DOHH2 (cell line): ENCODE measurements at regions not wholly inside any gene's neighbourhood (a gene's known extent, or its start where the extent isn't known, plus 50 kb on each side); places are given as distances from the start of the nearest gene placed in this dataset.

Experiments
- H3F3A ChIP-seq: fragments of 200-600 bp; sonication (generic), shearing (Covaris generic); 2 replicates; pipeline ENCODE4 v1.6.0; 2016; ENCODE audit warnings: antibody characterized with exemption, mild to moderate bottlenecking; ENCODE audit not compliant: control insufficient read depth, insufficient read depth
- H3K27ac ChIP-seq: fragments of 200-600 bp; sonication (generic); 2 replicates; pipeline ENCODE4 v1.5.1; 2014; ENCODE audit warnings: low read depth, mild to moderate bottlenecking, low read length, moderate library complexity
- H3K27me3 ChIP-seq: fragments of 200-600 bp; sonication (generic); 2 replicates; pipeline ENCODE4 v1.6.1; 2014; ENCODE audit warnings: mild to moderate bottlenecking, low read length, mixed read lengths; ENCODE audit not compliant: control insufficient read depth
- H3K36me3 ChIP-seq: fragments of 200-600 bp; sonication (generic); 2 replicates; pipeline ENCODE4 v1.6.1; 2014; ENCODE audit warnings: mild to moderate bottlenecking, low read length, moderate library complexity, mixed read lengths; ENCODE audit not compliant: control insufficient read depth
- H3K4me1 ChIP-seq: fragments of 200-600 bp; sonication (generic); 2 replicates; pipeline ENCODE4 v1.6.1; 2014; ENCODE audit warnings: mild to moderate bottlenecking, low read length, mixed read lengths; ENCODE audit not compliant: control insufficient read depth
- H3K4me2 ChIP-seq: fragments of 200-600 bp; sonication (generic); 2 replicates; pipeline ENCODE4 v1.6.0; 2014; ENCODE audit warnings: mild to moderate bottlenecking, low read length, moderate library complexity
- H3K4me3 ChIP-seq: fragments of 200-600 bp; sonication (generic); 2 replicates; pipeline ENCODE4 v1.5.1; 2014; ENCODE audit warnings: mild to moderate bottlenecking, low read length, mixed read lengths
- H3K79me2 ChIP-seq: fragments of 200-600 bp; sonication (generic); 2 replicates; pipeline ENCODE4 v1.6.1; 2014; ENCODE audit warnings: mild to moderate bottlenecking, low read length, mixed read lengths; ENCODE audit not compliant: control insufficient read depth
- H3K9me2 ChIP-seq: fragments of 200-600 bp; sonication (generic); replicated peaks from 2 replicates; pipeline ENCODE4 v1.6.1; 2014; ENCODE audit warnings: mild to moderate bottlenecking, low read length, mixed read lengths; ENCODE audit not compliant: control insufficient read depth
- H3K9me3 ChIP-seq: fragments of 200-600 bp; sonication (generic); 2 replicates; pipeline ENCODE4 v1.6.1; 2014; ENCODE audit warnings: antibody characterized with exemption, low read length, mixed read lengths; ENCODE audit not compliant: control insufficient read depth, insufficient read depth
- H4K20me1 ChIP-seq: fragments of 200-600 bp; sonication (generic); 2 replicates; pipeline ENCODE4 v1.6.0; 2014; ENCODE audit warnings: low read depth, mild to moderate bottlenecking, antibody characterized with exemption, low read length, moderate library complexity; ENCODE audit not compliant: control insufficient read depth, insufficient read depth
- EZH2phosphoT487 ChIP-seq: fragments of 200-600 bp; sonication (generic); IDR thresholded peaks from 2 replicates; pipeline ENCODE4 v1.6.1; 2017; ENCODE audit warnings: borderline replicate concordance, mild to moderate bottlenecking, antibody characterized with exemption, low read length, moderate library complexity, mixed read lengths
- TF ChIP-seq, protein P1 (sequence below): fragments of 200-600 bp; sonication (generic); IDR thresholded peaks from one replicate; pipeline ENCODE4 v1.5.1; 2014; ENCODE audit warnings: antibody characterized with exemption, mild to moderate bottlenecking, low read depth, low read length; ENCODE audit not compliant: poor library complexity, severe bottlenecking

- no peaks in the 10 kb centered on the region for H3F3A ChIP-seq
- H3K4me1 ChIP-seq, result no peaks in the 10 kb centered on the region
- H3K36me3 ChIP-seq, result no peaks in the 10 kb centered on the region
- no peaks in the 10 kb centered on the region for H3K9me2 ChIP-seq
- H3K4me3 ChIP-seq, result no peak overlapping the region
- no peaks in the 10 kb centered on the region for H3K79me2 ChIP-seq
- TF ChIP-seq, protein P1, sequence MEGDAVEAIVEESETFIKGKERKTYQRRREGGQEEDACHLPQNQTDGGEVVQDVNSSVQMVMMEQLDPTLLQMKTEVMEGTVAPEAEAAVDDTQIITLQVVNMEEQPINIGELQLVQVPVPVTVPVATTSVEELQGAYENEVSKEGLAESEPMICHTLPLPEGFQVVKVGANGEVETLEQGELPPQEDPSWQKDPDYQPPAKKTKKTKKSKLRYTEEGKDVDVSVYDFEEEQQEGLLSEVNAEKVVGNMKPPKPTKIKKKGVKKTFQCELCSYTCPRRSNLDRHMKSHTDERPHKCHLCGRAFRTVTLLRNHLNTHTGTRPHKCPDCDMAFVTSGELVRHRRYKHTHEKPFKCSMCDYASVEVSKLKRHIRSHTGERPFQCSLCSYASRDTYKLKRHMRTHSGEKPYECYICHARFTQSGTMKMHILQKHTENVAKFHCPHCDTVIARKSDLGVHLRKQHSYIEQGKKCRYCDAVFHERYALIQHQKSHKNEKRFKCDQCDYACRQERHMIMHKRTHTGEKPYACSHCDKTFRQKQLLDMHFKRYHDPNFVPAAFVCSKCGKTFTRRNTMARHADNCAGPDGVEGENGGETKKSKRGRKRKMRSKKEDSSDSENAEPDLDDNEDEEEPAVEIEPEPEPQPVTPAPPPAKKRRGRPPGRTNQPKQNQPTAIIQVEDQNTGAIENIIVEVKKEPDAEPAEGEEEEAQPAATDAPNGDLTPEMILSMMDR, result no peak
- TF ChIP-seq EZH2phosphoT487, result no peak
- H3K4me2 ChIP-seq, result no peak overlapping the region
- H3K9me3 ChIP-seq, result no peaks in the 10 kb centered on the region
- no peak overlapping the region for H3K27ac ChIP-seq
- H4K20me1 ChIP-seq, result no peaks in the 10 kb centered on the region
- H3K27me3 ChIP-seq, result no peaks in the 10 kb centered on the region; the same call in 1 of the 2 replicates
Measured at GRCh38 chr17:68804777-68805520, 150.2 kb downstream of the ABCA8 start.

DNA sequence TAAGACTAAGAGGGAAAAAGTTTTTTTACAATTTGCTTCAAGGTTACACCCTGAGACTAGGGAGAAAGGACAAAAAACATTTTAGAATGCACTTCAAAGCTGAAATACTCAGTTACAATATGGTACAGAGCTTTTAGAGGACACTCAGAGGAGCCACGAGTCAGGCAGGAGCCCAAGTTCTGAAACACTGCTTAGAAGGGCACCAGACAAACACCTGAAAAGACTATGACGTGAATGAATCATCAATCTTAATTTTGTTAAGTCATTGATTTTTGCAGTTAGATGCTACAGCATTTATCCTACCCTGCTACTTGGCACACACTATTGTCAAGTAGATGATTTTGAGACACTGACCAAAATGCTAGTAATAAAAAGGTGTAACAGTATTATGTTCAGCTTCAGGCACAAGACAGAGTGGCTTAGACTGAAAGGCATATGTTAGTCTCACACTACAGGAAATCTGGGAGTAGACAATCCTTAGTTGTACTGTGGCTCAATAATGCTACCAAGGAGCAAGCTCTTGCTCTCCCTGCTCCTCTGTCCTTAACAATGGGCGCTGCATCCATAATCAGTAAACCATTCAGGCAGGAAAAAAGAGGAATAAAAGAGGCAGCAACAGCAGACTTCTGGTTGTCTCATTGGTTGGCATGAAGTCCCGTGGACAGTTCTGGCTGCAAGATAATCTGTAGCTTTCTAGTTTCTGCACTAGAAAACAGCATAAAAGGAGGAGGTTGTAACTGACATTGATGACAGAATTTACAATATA, 151.8 kb downstream of the ABCA8 start:
- H3K36me3 ChIP-seq, result no peaks in the 10 kb centered on the region
- no peak overlapping the region for H3K27ac ChIP-seq
- H3K4me1 ChIP-seq, result no peaks in the 10 kb centered on the region
- no peaks in the 10 kb centered on the region for H3K79me2 ChIP-seq
- H3K9me2 ChIP-seq, result no peaks in the 10 kb centered on the region
- H3K9me3 ChIP-seq, result no peaks in the 10 kb centered on the region
- H3K4me3 ChIP-seq, result no peak overlapping the region
- H3K4me2 ChIP-seq, result no peak overlapping the region
- H4K20me1 ChIP-seq, result no peaks in the 10 kb centered on the region
- no peak for TF ChIP-seq EZH2phosphoT487
- TF ChIP-seq, protein P1, result no peak
- H3F3A ChIP-seq, result no peaks in the 10 kb centered on the region
- H3K27me3 ChIP-seq, result peaks cover 3% of the 10 kb centered on the region; the same call in 1 of the 2 replicates

GRCh38 chr17:68801335-68802247, 153.6 kb downstream of the ABCA8 start:
- TF ChIP-seq, protein P1, result no peak
- TF ChIP-seq EZH2phosphoT487, result no peak
- Histone ChIP-seq H4K20me1 (no peaks in the 10 kb centered on the region), H3F3A (no peaks in the 10 kb centered on the region), H3K27ac (no peak overlapping the region), H3K36me3 (no peaks in the 10 kb centered on the region), H3K27me3 (peaks cover 3% of the 10 kb centered on the region; the same call in 1 of the 2 replicates), H3K9me2 (no peaks in the 10 kb centered on the region), H3K9me3 (no peaks in the 10 kb centered on the region), H3K4me1 (no peaks in the 10 kb centered on the region), H3K4me3 (no peak overlapping the region), H3K4me2 (no peak overlapping the region), H3K79me2 (no peaks in the 10 kb centered on the region)
